ENCODE measurements at regions not wholly inside any gene's neighbourhood (a gene's known extent, or its start where the extent isn't known, plus 50 kb on each side); places are given as distances from the start of the nearest gene placed in this dataset.

DNA sequence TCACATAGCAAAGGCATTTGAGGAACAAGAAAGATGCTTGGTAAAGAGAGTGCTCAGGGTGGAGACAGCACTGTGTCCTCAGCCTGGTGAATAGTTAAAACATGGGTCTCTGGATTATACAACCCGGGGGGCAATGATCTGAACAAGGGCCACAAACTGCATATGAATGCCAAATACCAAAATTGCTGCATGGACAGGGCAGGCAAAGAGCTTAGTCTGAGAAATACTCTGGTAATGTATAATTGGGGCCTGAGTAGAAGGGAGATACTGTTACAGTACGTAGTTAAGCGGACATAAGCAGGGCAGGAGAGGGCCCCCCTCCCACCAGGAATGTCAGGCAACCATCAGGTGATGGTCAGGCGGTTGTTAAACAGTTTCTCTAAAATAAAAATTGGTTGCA is 99.3 kb upstream of the CDK1 start:
- Histone ChIP-seq H3K4me3 (ENCODE audit: low read length in 2 of 2) (no peak overlapping the region), H3K27me3 (ENCODE audit: control insufficient read depth in 2 of 2, insufficient read depth in 1 of 2, low read length in 1 of 2) (no peaks in the 10 kb centered on the region), H3K4me1 (ENCODE audit: control insufficient read depth in 2 of 2, insufficient read depth in 2 of 2, low read length in 2 of 2) (no peaks in the 10 kb centered on the region), H3K9me3 (ENCODE audit: control insufficient read depth in 2 of 2, insufficient read depth in 1 of 2, low read length in 1 of 2) (no peaks in the 10 kb centered on the region), H3K36me3 (ENCODE audit: control insufficient read depth in 2 of 2, insufficient read depth in 2 of 2, low read length in 1 of 2) (no peaks in the 10 kb centered on the region), H3K27ac (ENCODE audit: low read depth in 1 of 2, low read length in 1 of 2) (no peak overlapping the region)
- DNase-seq (ENCODE audit: low read depth in 6 of 9, low spot score in 9 of 9), result no peak
- WGBS, result 94% methylated on average over 4 of the region's 4 CpGs

DNA sequence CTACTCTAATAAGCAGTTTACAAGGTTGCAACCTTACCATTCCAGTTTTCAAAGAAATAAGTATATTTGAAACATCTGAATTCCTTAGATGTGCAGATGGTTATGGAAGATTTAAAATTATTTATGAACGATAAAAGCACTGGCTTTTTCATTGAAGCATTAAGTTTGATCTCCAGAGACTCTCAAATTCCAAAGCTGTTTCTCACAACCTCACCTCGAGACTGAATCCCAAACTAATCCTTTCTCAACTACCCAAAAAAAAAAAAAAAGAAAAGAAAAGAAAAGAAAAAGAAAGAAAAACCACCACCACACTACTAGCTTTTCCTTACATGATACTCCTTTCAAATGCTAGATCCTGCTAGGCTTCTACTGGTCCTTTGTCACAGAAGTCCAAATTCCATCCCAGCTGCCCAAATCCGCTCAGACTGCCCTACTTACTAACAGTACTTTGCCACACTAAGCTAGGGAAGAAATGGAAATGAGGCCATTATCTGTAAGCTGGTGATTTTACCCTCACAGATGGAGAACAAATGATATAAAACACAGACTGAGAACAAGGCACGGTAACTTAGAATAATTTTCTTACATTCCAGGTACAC is 100.6 kb upstream of the CDK1 start:
- Histone ChIP-seq H3K36me3 (ENCODE audit: control insufficient read depth in 2 of 2, insufficient read depth in 2 of 2, low read length in 1 of 2) (no peaks in the 10 kb centered on the region), H3K9me3 (ENCODE audit: control insufficient read depth in 2 of 2, insufficient read depth in 1 of 2, low read length in 1 of 2) (no peaks in the 10 kb centered on the region), H3K27ac (ENCODE audit: low read depth in 1 of 2, low read length in 1 of 2) (no peak overlapping the region), H3K4me1 (ENCODE audit: control insufficient read depth in 2 of 2, insufficient read depth in 2 of 2, low read length in 2 of 2) (no peaks in the 10 kb centered on the region), H3K4me3 (ENCODE audit: low read length in 2 of 2) (no peak overlapping the region), H3K27me3 (ENCODE audit: control insufficient read depth in 2 of 2, insufficient read depth in 1 of 2, low read length in 1 of 2) (no peaks in the 10 kb centered on the region)
- WGBS, result 91% methylated on average over 4 of the region's 4 CpGs
- no peak for DNase-seq (ENCODE audit: low read depth in 6 of 9, low spot score in 9 of 9)

DNA sequence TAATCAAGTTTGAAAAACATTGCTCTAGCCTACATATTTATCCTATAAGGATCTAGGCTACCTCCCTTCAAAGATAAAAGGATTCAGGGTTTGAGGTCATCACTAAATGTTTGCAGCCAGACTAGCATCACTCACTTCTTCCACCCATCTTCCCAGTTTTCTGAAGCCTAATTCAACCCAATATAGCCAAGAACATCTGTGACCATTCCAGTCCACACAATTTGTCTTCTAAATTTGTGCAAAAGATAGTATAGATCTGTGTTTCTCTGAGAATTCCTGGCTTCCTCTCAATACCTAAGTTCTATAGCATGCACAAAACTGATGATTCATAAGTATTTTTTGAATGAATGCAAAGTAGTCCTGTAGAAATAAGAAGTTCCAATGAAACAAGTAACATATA is 103.0 kb upstream of the CDK1 start:
- no peaks in the 10 kb centered on the region for H3K36me3 ChIP-seq (ENCODE audit: control insufficient read depth in 2 of 2, insufficient read depth in 2 of 2, low read length in 1 of 2)
- no peaks in the 10 kb centered on the region for H3K4me1 ChIP-seq (ENCODE audit: control insufficient read depth in 2 of 2, insufficient read depth in 2 of 2, low read length in 2 of 2)
- peaks cover 1 to 2% of the 10 kb centered on the region in 2 donors for H3K9me3 ChIP-seq (ENCODE audit: control insufficient read depth in 2 of 2, insufficient read depth in 1 of 2, low read length in 1 of 2)
- DNase-seq (ENCODE audit: low read depth in 6 of 9, low spot score in 9 of 9), result no peak
- no peak overlapping the region for H3K4me3 ChIP-seq (ENCODE audit: low read length in 2 of 2)
- H3K27me3 ChIP-seq (ENCODE audit: control insufficient read depth in 2 of 2, insufficient read depth in 1 of 2, low read length in 1 of 2), result no peaks in the 10 kb centered on the region
- no peak overlapping the region for H3K27ac ChIP-seq (ENCODE audit: low read depth in 1 of 2, low read length in 1 of 2)

DNA sequence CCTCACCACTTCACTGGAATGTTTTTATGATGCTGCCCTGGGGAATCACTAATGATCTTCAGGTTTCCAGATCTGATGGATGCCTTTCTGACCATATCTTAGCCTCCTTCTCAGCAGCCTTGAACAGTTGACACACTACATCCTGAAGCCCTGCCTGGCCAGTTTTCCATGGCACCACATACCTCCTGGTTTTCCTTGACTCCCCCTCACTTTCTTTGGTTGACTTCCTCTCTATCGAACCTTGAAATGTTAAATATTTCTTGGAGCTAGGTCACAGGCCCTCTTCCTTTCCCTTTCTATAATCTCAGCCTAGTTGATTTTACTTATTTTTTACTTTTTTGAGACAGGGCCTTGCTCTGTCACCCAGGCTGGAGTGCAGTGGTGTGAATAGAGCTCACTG is 108.8 kb upstream of the CDK1 start:
- H3K36me3 ChIP-seq (ENCODE audit: control insufficient read depth in 2 of 2, insufficient read depth in 2 of 2, low read length in 1 of 2), result no peaks in the 10 kb centered on the region
- H3K4me1 ChIP-seq (ENCODE audit: control insufficient read depth in 2 of 2, insufficient read depth in 2 of 2, low read length in 2 of 2), result no peaks in the 10 kb centered on the region
- peaks cover 1 to 2% of the 10 kb centered on the region in 2 donors for H3K9me3 ChIP-seq (ENCODE audit: control insufficient read depth in 2 of 2, insufficient read depth in 1 of 2, low read length in 1 of 2)
- WGBS, result 98% methylated on average over 1 of the region's 1 CpG
- DNase-seq (ENCODE audit: low read depth in 6 of 9, low spot score in 9 of 9), result no peak
- no peak overlapping the region for H3K4me3 ChIP-seq (ENCODE audit: low read length in 2 of 2)
- H3K27me3 ChIP-seq (ENCODE audit: control insufficient read depth in 2 of 2, insufficient read depth in 1 of 2, low read length in 1 of 2), result no peaks in the 10 kb centered on the region
- no peak overlapping the region for H3K27ac ChIP-seq (ENCODE audit: low read depth in 1 of 2, low read length in 1 of 2)

DNA sequence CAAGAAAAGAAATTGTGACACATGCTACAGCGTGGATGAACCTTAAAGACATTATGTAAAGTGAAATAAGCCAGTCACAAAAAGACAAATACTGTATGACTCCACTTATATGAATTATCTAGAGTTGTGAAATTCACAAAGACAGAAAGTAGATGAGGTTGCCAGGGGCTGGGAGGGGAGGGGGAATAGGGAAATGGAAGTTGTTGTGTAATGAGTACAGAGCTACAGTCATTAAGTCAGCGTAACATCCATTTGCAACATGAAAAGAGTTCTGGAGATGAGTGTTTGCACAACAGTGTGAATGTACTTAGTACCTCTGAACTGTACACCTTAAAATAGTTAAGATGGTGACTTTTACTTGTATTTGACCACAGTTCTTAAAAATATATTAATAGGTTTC is 112.1 kb upstream of the CDK1 start:
- no peak overlapping the region for H3K4me3 ChIP-seq (ENCODE audit: low read length in 2 of 2)
- DNase-seq (ENCODE audit: low read depth in 6 of 9, low spot score in 9 of 9), result no peak

DNA sequence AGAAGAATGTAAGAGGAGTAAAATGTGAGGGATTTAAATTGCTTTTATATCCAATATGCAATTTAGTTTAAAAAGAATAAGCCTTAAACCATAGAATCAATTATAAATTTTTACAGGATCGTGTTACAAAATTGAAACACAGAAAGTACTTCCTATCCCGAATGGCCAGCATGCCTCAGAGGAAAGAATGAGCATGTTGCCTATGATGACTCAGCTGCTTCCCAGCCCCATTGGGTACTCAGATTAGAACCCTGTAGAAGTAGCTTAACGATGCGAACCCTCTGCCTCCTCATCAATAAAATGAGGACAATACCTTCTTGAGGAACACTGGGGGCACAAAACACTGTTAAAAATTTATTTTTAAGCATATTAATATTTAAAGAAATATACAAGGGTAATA is 113.4 kb upstream of the CDK1 start:
- DNase-seq (ENCODE audit: low read depth in 6 of 9, low spot score in 9 of 9), result no peak
- Histone ChIP-seq H3K27ac (ENCODE audit: low read depth in 1 of 2, low read length in 1 of 2) (no peak overlapping the region), H3K4me1 (ENCODE audit: control insufficient read depth in 2 of 2, insufficient read depth in 2 of 2, low read length in 2 of 2) (no peaks in the 10 kb centered on the region), H3K27me3 (ENCODE audit: control insufficient read depth in 2 of 2, insufficient read depth in 1 of 2, low read length in 1 of 2) (no peaks in the 10 kb centered on the region), H3K36me3 (ENCODE audit: control insufficient read depth in 2 of 2, insufficient read depth in 2 of 2, low read length in 1 of 2) (no peaks in the 10 kb centered on the region), H3K4me3 (ENCODE audit: low read length in 2 of 2) (no peak overlapping the region), H3K9me3 (ENCODE audit: control insufficient read depth in 2 of 2, insufficient read depth in 1 of 2, low read length in 1 of 2) (no peaks in the 10 kb centered on the region)
- 72% methylated on average over 4 of the region's 4 CpGs for WGBS

More for the DNA sequence above, 112.1 kb upstream of the CDK1 start:
- no peaks in the 10 kb centered on the region for H3K27me3 ChIP-seq (ENCODE audit: control insufficient read depth in 2 of 2, insufficient read depth in 1 of 2, low read length in 1 of 2)
- H3K4me1 ChIP-seq (ENCODE audit: control insufficient read depth in 2 of 2, insufficient read depth in 2 of 2, low read length in 2 of 2), result no peaks in the 10 kb centered on the region
- no peaks in the 10 kb centered on the region for H3K36me3 ChIP-seq (ENCODE audit: control insufficient read depth in 2 of 2, insufficient read depth in 2 of 2, low read length in 1 of 2)
- H3K27ac ChIP-seq (ENCODE audit: low read depth in 1 of 2, low read length in 1 of 2), result no peak overlapping the region
- 94% methylated on average over 2 of the region's 2 CpGs for WGBS
- H3K9me3 ChIP-seq (ENCODE audit: control insufficient read depth in 2 of 2, insufficient read depth in 1 of 2, low read length in 1 of 2), result no peaks in the 10 kb centered on the region

DNA sequence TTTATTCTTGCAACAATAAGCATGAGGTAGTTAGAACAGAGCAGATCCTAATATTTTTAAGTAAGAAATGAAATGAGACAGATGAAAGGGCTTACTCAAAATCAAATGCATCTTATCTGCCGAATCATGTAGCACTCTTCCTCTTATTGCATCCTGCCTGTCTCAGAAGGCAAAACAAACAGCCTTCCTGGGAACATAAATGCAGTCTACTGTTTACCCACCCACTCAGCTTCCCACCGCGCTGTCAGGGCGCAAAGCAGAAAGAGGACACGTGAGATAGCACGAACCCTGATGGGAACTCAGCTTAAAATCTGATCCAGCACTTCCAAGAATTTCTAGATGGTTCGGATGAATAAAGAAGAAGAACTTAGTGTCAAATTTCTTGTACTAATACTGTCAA is 114.4 kb upstream of the CDK1 start:
- Histone ChIP-seq H3K27ac (ENCODE audit: low read depth in 1 of 2, low read length in 1 of 2) (no peak overlapping the region), H3K27me3 (ENCODE audit: control insufficient read depth in 2 of 2, insufficient read depth in 1 of 2, low read length in 1 of 2) (no peaks in the 10 kb centered on the region), H3K9me3 (ENCODE audit: control insufficient read depth in 2 of 2, insufficient read depth in 1 of 2, low read length in 1 of 2) (no peaks in the 10 kb centered on the region), H3K4me3 (ENCODE audit: low read length in 2 of 2) (no peak overlapping the region), H3K36me3 (ENCODE audit: control insufficient read depth in 2 of 2, insufficient read depth in 2 of 2, low read length in 1 of 2) (no peaks in the 10 kb centered on the region), H3K4me1 (ENCODE audit: control insufficient read depth in 2 of 2, insufficient read depth in 2 of 2, low read length in 2 of 2) (no peaks in the 10 kb centered on the region)
- 43% methylated on average over 7 of the region's 7 CpGs for WGBS
- peak in 2 of 9 donors; percentile 5 to 9 for DNase-seq (ENCODE audit: low read depth in 6 of 9, low spot score in 9 of 9)

DNA sequence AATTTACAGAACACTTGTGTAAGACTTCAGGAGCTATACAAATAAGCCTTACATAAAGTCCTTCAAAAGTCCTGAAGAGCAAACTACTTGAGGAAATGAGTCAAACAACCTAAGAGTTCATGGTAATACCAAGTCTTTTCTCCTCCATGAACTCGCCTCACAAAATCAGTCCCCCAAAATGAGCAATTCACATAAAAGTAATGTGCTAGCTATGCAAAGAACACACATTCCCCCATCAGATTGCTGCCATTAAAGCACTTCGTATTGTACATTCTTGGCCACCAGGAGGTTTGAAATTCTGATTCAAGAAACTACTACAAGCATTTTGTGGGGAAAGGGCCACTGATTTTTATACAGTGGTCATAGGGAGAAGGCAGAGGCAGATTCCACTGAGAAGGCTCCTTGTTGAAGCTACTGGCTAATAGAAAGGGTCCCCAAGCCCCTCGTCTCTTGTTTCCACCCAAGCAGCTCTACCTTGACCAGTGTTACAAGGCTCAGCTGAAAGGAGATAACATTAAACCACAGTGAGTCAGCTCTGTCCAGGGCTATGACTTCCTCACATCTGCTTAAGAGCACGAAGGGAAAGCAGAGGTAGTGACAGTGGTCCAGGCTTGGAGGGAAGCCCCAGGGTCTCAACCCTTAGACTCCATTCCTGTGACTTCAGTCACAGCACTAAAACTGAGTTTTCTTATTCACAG is 115.2 kb upstream of the CDK1 start:
- no peak overlapping the region for H3K27ac ChIP-seq (ENCODE audit: low read depth in 1 of 2, low read length in 1 of 2)
- WGBS, result 68% methylated on average over 4 of the region's 4 CpGs

DNA sequence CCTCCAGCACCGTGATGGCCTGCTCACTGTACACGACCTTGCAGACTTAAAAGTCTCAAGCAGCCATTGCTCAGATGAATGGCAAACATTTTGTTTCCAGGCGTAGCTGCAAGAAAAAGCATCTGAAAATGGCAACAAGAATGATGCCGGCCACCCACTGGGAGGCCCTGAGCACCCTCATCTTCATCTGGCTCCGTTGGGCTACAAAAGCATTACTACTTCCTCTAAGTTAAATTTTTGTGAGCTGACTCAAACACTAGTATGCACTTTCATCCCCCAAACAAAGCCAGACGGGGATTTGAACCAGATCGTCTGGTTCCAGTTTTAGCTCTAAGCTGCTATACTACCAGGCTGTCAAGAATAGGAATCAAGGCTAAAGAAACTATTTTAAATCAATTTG is 116.6 kb upstream of the CDK1 start:
- H3K27ac ChIP-seq (ENCODE audit: low read depth in 1 of 2, low read length in 1 of 2), result no peak overlapping the region
- WGBS, result 94% methylated on average over 7 of the region's 7 CpGs

More for the DNA sequence above, 115.2 kb upstream of the CDK1 start:
- Histone ChIP-seq H3K9me3 (ENCODE audit: control insufficient read depth in 2 of 2, insufficient read depth in 1 of 2, low read length in 1 of 2) (no peaks in the 10 kb centered on the region), H3K27me3 (ENCODE audit: control insufficient read depth in 2 of 2, insufficient read depth in 1 of 2, low read length in 1 of 2) (no peaks in the 10 kb centered on the region), H3K4me1 (ENCODE audit: control insufficient read depth in 2 of 2, insufficient read depth in 2 of 2, low read length in 2 of 2) (no peaks in the 10 kb centered on the region), H3K4me3 (ENCODE audit: low read length in 2 of 2) (no peak overlapping the region), H3K36me3 (ENCODE audit: control insufficient read depth in 2 of 2, insufficient read depth in 2 of 2, low read length in 1 of 2) (no peaks in the 10 kb centered on the region)
- DNase-seq (ENCODE audit: low read depth in 6 of 9, low spot score in 9 of 9), result no peak

More for the DNA sequence above, 116.6 kb upstream of the CDK1 start:
- Histone ChIP-seq H3K36me3 (ENCODE audit: control insufficient read depth in 2 of 2, insufficient read depth in 2 of 2, low read length in 1 of 2) (no peaks in the 10 kb centered on the region), H3K4me3 (ENCODE audit: low read length in 2 of 2) (no peak overlapping the region), H3K9me3 (ENCODE audit: control insufficient read depth in 2 of 2, insufficient read depth in 1 of 2, low read length in 1 of 2) (no peaks in the 10 kb centered on the region), H3K27me3 (ENCODE audit: control insufficient read depth in 2 of 2, insufficient read depth in 1 of 2, low read length in 1 of 2) (no peaks in the 10 kb centered on the region), H3K4me1 (ENCODE audit: control insufficient read depth in 2 of 2, insufficient read depth in 2 of 2, low read length in 2 of 2) (no peaks in the 10 kb centered on the region)
- DNase-seq (ENCODE audit: low read depth in 6 of 9, low spot score in 9 of 9), result no peak

Measured in thymus (tissue), 11 donors.